ENCODE measurements at regions not wholly inside any gene's neighbourhood (a gene's known extent, or its start where the extent isn't known, plus 50 kb on each side); places are given as distances from the start of the nearest gene placed in this dataset.

DNA sequence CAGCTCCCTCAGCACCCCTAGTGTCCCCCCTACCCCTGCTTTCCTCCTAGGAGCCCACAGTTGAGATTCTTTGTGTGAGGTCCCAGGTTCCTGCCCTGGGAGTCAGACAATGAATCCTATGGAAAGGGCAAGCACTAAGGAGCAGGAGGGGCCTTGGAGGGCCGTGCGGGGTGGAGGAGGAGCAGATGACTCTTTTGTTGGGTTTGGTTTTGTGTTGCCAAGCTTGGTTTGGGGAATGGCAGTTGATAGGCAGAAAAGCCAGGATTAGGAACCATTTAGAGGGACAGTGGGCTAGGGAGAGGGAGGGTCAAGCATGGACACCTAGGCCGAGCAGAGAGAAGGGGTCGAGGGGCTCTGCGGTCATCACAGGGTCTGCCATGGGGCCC, 61.6 kb upstream of the SPTLC1 start:
- TF ChIP-seq, protein P1, sequence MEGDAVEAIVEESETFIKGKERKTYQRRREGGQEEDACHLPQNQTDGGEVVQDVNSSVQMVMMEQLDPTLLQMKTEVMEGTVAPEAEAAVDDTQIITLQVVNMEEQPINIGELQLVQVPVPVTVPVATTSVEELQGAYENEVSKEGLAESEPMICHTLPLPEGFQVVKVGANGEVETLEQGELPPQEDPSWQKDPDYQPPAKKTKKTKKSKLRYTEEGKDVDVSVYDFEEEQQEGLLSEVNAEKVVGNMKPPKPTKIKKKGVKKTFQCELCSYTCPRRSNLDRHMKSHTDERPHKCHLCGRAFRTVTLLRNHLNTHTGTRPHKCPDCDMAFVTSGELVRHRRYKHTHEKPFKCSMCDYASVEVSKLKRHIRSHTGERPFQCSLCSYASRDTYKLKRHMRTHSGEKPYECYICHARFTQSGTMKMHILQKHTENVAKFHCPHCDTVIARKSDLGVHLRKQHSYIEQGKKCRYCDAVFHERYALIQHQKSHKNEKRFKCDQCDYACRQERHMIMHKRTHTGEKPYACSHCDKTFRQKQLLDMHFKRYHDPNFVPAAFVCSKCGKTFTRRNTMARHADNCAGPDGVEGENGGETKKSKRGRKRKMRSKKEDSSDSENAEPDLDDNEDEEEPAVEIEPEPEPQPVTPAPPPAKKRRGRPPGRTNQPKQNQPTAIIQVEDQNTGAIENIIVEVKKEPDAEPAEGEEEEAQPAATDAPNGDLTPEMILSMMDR (IDR thresholded peaks at IDR 0.05; ENCODE audit: low read depth, low read length, poor library complexity, severe bottlenecking), result no peak
- TF ChIP-seq EZH2phosphoT487 (IDR thresholded peaks at IDR 0.05; ENCODE audit: borderline replicate concordance, low read length), result no peak

Measured in DOHH2 (cell line).